Lower lobe of right lung (tissue), 2 donors: ENCODE measurements at regions not wholly inside any gene's neighbourhood (a gene's known extent, or its start where the extent isn't known, plus 50 kb on each side); places are given as distances from the start of the nearest gene placed in this dataset.

Source experiments
- ATAC-seq, 2 donors: fragments of 200-7000 bp; cut with Tn5 transposase; one replicate each; pipeline ENCODE4 v1.9.1; 2020 to 2022; ENCODE audit warnings: mild to moderate bottlenecking in 2 of 2, moderate library complexity in 2 of 2
- DNase-seq: peaks from one replicate; pipeline ENCODE4 v3.0.0-alpha.2; 2020
- H3K27ac ChIP-seq: fragments of 200-600 bp; one replicate; pipeline ENCODE4 v1.8.0; 2022
- H3K27me3 ChIP-seq: fragments of 200-600 bp; one replicate; pipeline ENCODE4 v1.8.0; 2022; ENCODE audit warnings: low read depth
- H3K36me3 ChIP-seq: fragments of 200-600 bp; one replicate; pipeline ENCODE4 v1.8.0; 2022; ENCODE audit warnings: mild to moderate bottlenecking
- H3K4me1 ChIP-seq: fragments of 200-600 bp; one replicate; pipeline ENCODE4 v1.8.0; 2022
- H3K4me3 ChIP-seq: fragments of 200-600 bp; one replicate; pipeline ENCODE4 v1.8.0; 2022; ENCODE audit warnings: mild to moderate bottlenecking
- H3K9me3 ChIP-seq: fragments of 200-600 bp; one replicate; pipeline ENCODE4 v1.8.0; 2022
- intact Hi-C: fragments of 100-400 bp; cut with DNase I; formaldehyde crosslinking; loops from one replicate; pipeline ENCODE4 v1.11.0; 2022
- TF ChIP-seq, protein P1 (sequence below): fragments of 200-600 bp; IDR thresholded peaks from one replicate; pipeline ENCODE4 v1.8.0; 2022; ENCODE audit warnings: antibody characterized with exemption, mild to moderate bottlenecking
- donor health status: DM: no; HTN: yes; CAD: no; lungs with severe emphysema.

DNA sequence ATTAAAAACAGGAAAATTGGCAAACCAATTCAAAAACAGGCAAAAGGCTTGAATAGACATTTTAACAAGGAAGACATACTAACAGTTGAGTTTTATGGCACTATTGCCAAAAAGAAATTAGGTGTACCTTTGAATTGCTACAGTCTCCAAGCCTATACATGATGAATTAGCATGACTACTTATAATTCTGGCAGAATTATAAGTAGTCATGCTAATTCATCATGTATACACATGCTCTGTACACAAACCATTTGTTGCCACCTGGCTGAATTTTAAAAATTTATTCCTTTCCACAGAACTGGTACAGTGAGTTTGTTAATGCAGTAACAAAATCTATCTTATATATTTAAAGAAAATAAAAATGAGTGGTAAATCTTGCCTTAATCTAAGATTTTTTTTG lies 1332.0 kb upstream of the CRIM1 start:
- no peaks in the 10 kb centered on the region for H3K27me3 ChIP-seq
- no peak overlapping the region for H3K4me3 ChIP-seq
- DNase-seq, result no peak
- no peaks in the 10 kb centered on the region for H3K4me1 ChIP-seq
- TF ChIP-seq, protein P1, sequence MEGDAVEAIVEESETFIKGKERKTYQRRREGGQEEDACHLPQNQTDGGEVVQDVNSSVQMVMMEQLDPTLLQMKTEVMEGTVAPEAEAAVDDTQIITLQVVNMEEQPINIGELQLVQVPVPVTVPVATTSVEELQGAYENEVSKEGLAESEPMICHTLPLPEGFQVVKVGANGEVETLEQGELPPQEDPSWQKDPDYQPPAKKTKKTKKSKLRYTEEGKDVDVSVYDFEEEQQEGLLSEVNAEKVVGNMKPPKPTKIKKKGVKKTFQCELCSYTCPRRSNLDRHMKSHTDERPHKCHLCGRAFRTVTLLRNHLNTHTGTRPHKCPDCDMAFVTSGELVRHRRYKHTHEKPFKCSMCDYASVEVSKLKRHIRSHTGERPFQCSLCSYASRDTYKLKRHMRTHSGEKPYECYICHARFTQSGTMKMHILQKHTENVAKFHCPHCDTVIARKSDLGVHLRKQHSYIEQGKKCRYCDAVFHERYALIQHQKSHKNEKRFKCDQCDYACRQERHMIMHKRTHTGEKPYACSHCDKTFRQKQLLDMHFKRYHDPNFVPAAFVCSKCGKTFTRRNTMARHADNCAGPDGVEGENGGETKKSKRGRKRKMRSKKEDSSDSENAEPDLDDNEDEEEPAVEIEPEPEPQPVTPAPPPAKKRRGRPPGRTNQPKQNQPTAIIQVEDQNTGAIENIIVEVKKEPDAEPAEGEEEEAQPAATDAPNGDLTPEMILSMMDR, result no peak
- H3K9me3 ChIP-seq, result no peaks in the 10 kb centered on the region
- no peaks in the 10 kb centered on the region for H3K36me3 ChIP-seq
- no peak for ATAC-seq
- no peak overlapping the region for H3K27ac ChIP-seq
- intact Hi-C loops, result no loop called here

DNA sequence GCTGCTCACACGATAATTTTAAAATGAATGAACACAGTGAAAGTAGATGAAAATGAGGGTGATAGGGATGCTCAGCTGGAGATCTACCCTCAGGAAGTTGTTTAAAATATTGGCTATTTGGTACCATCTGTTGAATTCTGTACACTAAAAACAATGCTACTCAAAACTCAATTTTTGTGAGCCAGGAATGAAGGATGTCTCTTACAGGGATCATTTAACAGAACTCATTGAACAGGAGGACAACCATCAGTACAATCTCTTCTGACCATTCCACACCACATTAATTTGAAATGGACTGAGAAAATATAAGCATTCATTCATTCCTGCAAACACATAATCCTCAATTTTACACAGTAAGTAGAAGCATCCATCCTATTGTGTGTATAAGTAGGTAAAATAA lies 1355.1 kb upstream of the CRIM1 start:
- intact Hi-C loops, result no loop called here
- Histone ChIP-seq H3K36me3 (no peaks in the 10 kb centered on the region), H3K27ac (no peak overlapping the region), H3K27me3 (no peaks in the 10 kb centered on the region), H3K4me1 (no peaks in the 10 kb centered on the region), H3K4me3 (no peak overlapping the region), H3K9me3 (no peaks in the 10 kb centered on the region)
- ATAC-seq (no peak), DNase-seq (no peak)
- TF ChIP-seq, protein P1, result no peak

DNA sequence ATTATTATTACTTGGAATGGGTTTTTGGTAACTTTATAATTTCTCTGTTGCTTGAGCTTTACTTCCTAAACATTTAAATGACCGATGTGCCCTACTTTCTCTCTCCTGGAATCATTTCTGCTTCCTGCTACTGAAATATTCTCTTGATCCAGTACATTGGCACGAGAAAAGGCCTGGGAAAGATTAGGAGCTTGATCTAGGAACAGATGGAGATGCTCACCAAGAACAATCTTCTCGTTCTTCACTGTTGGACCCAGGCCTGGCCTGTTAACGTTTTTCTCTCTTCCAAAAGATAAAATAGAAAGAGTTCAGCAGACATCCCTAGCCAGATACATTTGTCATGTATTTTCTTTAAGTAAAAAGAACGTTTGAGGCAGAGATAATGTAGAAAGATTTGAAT lies 1356.8 kb upstream of the CRIM1 start:
- no peak overlapping the region for H3K27ac ChIP-seq
- DNase-seq, result no peak
- H3K36me3 ChIP-seq, result no peaks in the 10 kb centered on the region
- no peaks in the 10 kb centered on the region for H3K27me3 ChIP-seq
- intact Hi-C loops, result no loop called here
- TF ChIP-seq, protein P1, result no peak
- no peaks in the 10 kb centered on the region for H3K9me3 ChIP-seq
- H3K4me3 ChIP-seq, result no peak overlapping the region
- no peaks in the 10 kb centered on the region for H3K4me1 ChIP-seq
- ATAC-seq, result no peak

DNA sequence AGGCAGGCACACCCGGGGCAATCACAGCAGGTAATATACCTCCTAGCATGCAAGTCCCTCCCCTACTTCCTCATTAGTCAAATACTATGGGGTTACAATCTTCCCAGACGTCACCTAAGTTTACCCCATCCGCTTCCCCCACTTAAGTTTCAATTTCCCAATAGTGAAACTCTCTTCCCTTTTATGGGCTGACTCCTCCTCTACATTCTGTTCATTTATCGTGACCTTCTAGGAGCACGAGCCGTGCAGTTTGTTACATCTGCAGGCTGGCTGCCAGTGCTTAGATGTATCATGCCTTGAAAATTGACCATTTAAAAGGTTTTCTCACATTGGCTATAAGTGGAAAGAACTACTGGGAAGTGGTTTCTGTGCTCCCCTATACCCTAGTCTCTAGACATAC lies 1357.8 kb upstream of the CRIM1 start:
- Histone ChIP-seq H3K4me3 (no peak overlapping the region), H3K27ac (no peak overlapping the region), H3K36me3 (no peaks in the 10 kb centered on the region), H3K9me3 (no peaks in the 10 kb centered on the region), H3K27me3 (no peaks in the 10 kb centered on the region), H3K4me1 (no peaks in the 10 kb centered on the region)
- intact Hi-C loops, result no loop called here
- ATAC-seq (no peak), DNase-seq (no peak)
- TF ChIP-seq, protein P1, result no peak

DNA sequence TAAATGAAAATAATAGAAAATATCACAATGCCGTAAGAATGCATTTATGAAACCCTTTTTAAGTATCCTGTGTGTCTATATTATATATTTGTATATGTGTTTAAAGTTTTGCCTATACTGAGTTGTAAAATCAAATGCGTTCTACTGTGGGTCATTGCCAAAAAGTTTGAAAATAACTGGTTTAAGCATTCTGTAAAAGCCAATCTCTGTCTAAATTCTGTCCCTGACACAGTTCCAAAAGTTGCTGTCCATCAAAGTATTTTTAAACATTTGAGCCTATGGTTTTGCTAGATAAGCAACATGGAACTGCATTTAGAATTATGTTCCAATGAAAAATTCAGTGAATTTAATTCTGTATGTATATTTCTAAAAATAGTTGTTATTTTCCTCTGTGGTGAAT lies 1360.4 kb upstream of the CRIM1 start:
- no peaks in the 10 kb centered on the region for H3K36me3 ChIP-seq
- intact Hi-C loops, result no loop called here
- no peaks in the 10 kb centered on the region for H3K9me3 ChIP-seq
- no peak overlapping the region for H3K4me3 ChIP-seq
- ATAC-seq (no peak), DNase-seq (no peak)
- H3K27me3 ChIP-seq, result no peaks in the 10 kb centered on the region
- no peaks in the 10 kb centered on the region for H3K4me1 ChIP-seq
- TF ChIP-seq, protein P1, result no peak
- H3K27ac ChIP-seq, result no peak overlapping the region
